Endothelial cell of umbilical vein (primary cell): ENCODE measurements at regions not wholly inside any gene's neighbourhood (a gene's known extent, or its start where the extent isn't known, plus 50 kb on each side); places are given as distances from the start of the nearest gene placed in this dataset.

Experiments used
- EZH2 ChIP-seq: IDR thresholded peaks from 2 replicates; pipeline ENCODE4 v1.6.1; 2012; ENCODE audit warnings: borderline replicate concordance, low read depth, mild to moderate bottlenecking, moderate library complexity, low read length, inconsistent platforms; ENCODE audit not compliant: severe bottlenecking
- FOS ChIP-seq: IDR thresholded peaks from 2 replicates; pipeline ENCODE4 v1.6.1; 2011; ENCODE audit warnings: mild to moderate bottlenecking, low read length, moderate library complexity, borderline replicate concordance; ENCODE audit not compliant: insufficient read depth
- GATA2 ChIP-seq: IDR thresholded peaks from 2 replicates; pipeline ENCODE4 v1.7.0; 2011; ENCODE audit warnings: low read depth, mild to moderate bottlenecking, moderate library complexity, mixed read lengths, low read length; ENCODE audit not compliant: insufficient read length, insufficient read depth
- JUN ChIP-seq: IDR thresholded peaks from 2 replicates; pipeline ENCODE4 v1.6.1; 2011; ENCODE audit warnings: borderline replicate concordance, low read depth; ENCODE audit not compliant: insufficient read length, insufficient read depth
- MAX ChIP-seq: IDR thresholded peaks from 2 replicates; pipeline ENCODE4 v1.6.1; 2011; ENCODE audit not compliant: insufficient read depth, insufficient read length
- MYC ChIP-seq: IDR thresholded peaks from one replicate; pipeline ENCODE4 v1.6.1; 2011; ENCODE audit warnings: mild to moderate bottlenecking, low read depth, low read length
- POLR2A ChIP-seq: IDR thresholded peaks from 2 replicates; pipeline ENCODE4 v1.6.1; 2012; ENCODE audit warnings: low read depth, mild to moderate bottlenecking, control low read depth, low read length
- POLR2AphosphoS5 ChIP-seq: IDR thresholded peaks from 2 replicates; pipeline ENCODE4 v1.6.1; 2012; ENCODE audit warnings: low read depth, mild to moderate bottlenecking, control low read depth, low read length, moderate library complexity; ENCODE audit not compliant: insufficient read depth
- TF ChIP-seq, protein P1 (sequence below), 2 donors: IDR thresholded peaks; 1 replicate in 1 of 2; 2 replicates in 1 of 2; pipeline ENCODE4 v1.5.1; 2011; ENCODE audit warnings: low read length in 2 of 2, mild to moderate bottlenecking in 2 of 2, moderate library complexity in 2 of 2, control low read depth in 1 of 2, inconsistent platforms in 1 of 2, low read depth in 1 of 2; ENCODE audit not compliant: insufficient read depth in 1 of 2; ENCODE audit errors: extremely low read depth in 1 of 2

DNA sequence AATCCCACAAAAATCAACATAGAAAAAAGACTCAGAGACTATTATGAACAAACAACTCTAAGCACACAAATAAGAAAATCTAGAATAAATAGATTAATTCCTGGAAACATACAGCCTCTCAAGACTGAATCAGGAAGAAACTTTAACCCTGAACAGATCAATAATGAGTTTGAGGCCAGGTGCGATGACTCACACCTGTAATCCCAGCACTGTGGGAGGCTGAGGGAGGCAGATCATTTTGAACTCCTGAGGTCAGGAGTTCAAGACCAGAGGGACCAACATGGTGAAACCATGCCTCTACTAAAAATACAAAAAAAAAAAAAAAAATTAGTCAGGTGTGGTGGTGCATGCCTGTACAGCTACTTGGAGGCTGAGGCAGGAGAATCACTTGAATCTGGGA is 499.5 kb upstream of the LUZP2 start:
- TF ChIP-seq MAX (no peak), POLR2A (no peak), EZH2 (no peak), POLR2AphosphoS5 (no peak), MYC (no peak), JUN (no peak), FOS (no peak), GATA2 (no peak)
- TF ChIP-seq, protein P1, sequence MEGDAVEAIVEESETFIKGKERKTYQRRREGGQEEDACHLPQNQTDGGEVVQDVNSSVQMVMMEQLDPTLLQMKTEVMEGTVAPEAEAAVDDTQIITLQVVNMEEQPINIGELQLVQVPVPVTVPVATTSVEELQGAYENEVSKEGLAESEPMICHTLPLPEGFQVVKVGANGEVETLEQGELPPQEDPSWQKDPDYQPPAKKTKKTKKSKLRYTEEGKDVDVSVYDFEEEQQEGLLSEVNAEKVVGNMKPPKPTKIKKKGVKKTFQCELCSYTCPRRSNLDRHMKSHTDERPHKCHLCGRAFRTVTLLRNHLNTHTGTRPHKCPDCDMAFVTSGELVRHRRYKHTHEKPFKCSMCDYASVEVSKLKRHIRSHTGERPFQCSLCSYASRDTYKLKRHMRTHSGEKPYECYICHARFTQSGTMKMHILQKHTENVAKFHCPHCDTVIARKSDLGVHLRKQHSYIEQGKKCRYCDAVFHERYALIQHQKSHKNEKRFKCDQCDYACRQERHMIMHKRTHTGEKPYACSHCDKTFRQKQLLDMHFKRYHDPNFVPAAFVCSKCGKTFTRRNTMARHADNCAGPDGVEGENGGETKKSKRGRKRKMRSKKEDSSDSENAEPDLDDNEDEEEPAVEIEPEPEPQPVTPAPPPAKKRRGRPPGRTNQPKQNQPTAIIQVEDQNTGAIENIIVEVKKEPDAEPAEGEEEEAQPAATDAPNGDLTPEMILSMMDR (IDR thresholded peaks at IDR 0.05; ENCODE audit: extremely low read depth in 1 of 2, insufficient read depth in 1 of 2, low read depth in 1 of 2, low read length in 2 of 2): no peak
